Activated T-helper 9 cell treated with anti-CD3 and anti-CD28 coated beads, Interleukin-2, amount 50 U/mL, for 16 hours (primary cell): ENCODE measurements at regions not wholly inside any gene's neighbourhood (a gene's known extent, or its start where the extent isn't known, plus 50 kb on each side); places are given as distances from the start of the nearest gene placed in this dataset.

Source experiments
- DNase-seq: peaks from one replicate; pipeline ENCODE4 v3.0.0-alpha.2; 2020; ENCODE audit warnings: low read depth

- no peak for DNase-seq
Measured at GRCh38 chr6:98634569-98634968, 199.8 kb upstream of the POU3F2 start.

GRCh38 chr6:98635191-98635590 is 199.2 kb upstream of the POU3F2 start:
- DNase-seq, result no peak

GRCh38 chr6:98636941-98637340 is 197.4 kb upstream of the POU3F2 start:
- DNase-seq, result no peak

- no peak for DNase-seq
Measured at GRCh38 chr6:98639089-98639635, 195.2 kb upstream of the POU3F2 start.

GRCh38 chr6:98640366-98640765 is 194.0 kb upstream of the POU3F2 start:
- DNase-seq, result no peak

- DNase-seq, result no peak
Measured at GRCh38 chr6:98641949-98642719, 192.2 kb upstream of the POU3F2 start.

GRCh38 chr6:98644063-98644462 is 190.3 kb upstream of the POU3F2 start:
- DNase-seq, result no peak

- no peak for DNase-seq
Measured at GRCh38 chr6:98648211-98648914, 186.0 kb upstream of the POU3F2 start.

GRCh38 chr6:98650941-98651340 is 183.4 kb upstream of the POU3F2 start:
- no peak for DNase-seq

GRCh38 chr6:98653179-98653578 is 181.2 kb upstream of the POU3F2 start:
- DNase-seq, result no peak

- DNase-seq, result no peak
Measured at GRCh38 chr6:98657764-98658163, 176.6 kb upstream of the POU3F2 start.

GRCh38 chr6:98669371-98669770 is 165.0 kb upstream of the POU3F2 start:
- no peak for DNase-seq

- DNase-seq, result no peak
Measured at GRCh38 chr6:98670045-98670746, 164.2 kb upstream of the POU3F2 start.

- DNase-seq, result no peak
Measured at GRCh38 chr6:98672681-98673475, 161.5 kb upstream of the POU3F2 start.

GRCh38 chr6:98678481-98678880 is 155.9 kb upstream of the POU3F2 start:
- no peak for DNase-seq

GRCh38 chr6:98686008-98686601 is 148.3 kb upstream of the POU3F2 start:
- DNase-seq, result no peak

GRCh38 chr6:98687752-98688151 is 146.6 kb upstream of the POU3F2 start:
- no peak for DNase-seq

GRCh38 chr6:98695091-98695801 is 139.1 kb upstream of the POU3F2 start:
- no peak for DNase-seq

GRCh38 chr6:98711380-98711779 is 123.0 kb upstream of the POU3F2 start:
- no peak for DNase-seq

GRCh38 chr6:98716341-98716740 is 118.0 kb upstream of the POU3F2 start:
- no peak for DNase-seq
